H9 (cell line): ENCODE measurements at regions not wholly inside any gene's neighbourhood (a gene's known extent, or its start where the extent isn't known, plus 50 kb on each side); places are given as distances from the start of the nearest gene placed in this dataset.

Experiments used
- DNase-seq: peaks from one replicate; pipeline ENCODE4 v3.0.0-alpha.2; 2017
- H2AFZ ChIP-seq: one replicate; pipeline ENCODE4 v1.6.1; 2013; ENCODE audit warnings: mild to moderate bottlenecking, low read length, control low read depth, moderate library complexity
- H2AK5ac ChIP-seq: 2 replicates; pipeline ENCODE4 v1.6.1; 2013; ENCODE audit warnings: low read length, control low read depth, mixed read lengths; ENCODE audit not compliant: insufficient read length
- H2BK120ac ChIP-seq: one replicate; pipeline ENCODE4 v1.6.1; 2013; ENCODE audit warnings: low read depth, mild to moderate bottlenecking, low read length, control low read depth, inconsistent platforms; ENCODE audit not compliant: poor library complexity, severe bottlenecking
- H2BK12ac ChIP-seq: 2 replicates; pipeline ENCODE4 v1.6.1; 2013; ENCODE audit warnings: low read length, control low read depth, mixed read lengths, low read depth; ENCODE audit not compliant: insufficient read length
- H2BK15ac ChIP-seq: 2 replicates; pipeline ENCODE4 v1.6.1; 2013; ENCODE audit warnings: low read depth, low read length, control low read depth
- H2BK20ac ChIP-seq: one replicate; pipeline ENCODE4 v1.6.1; 2013; ENCODE audit warnings: low read depth, mild to moderate bottlenecking, low read length, control low read depth, inconsistent platforms; ENCODE audit not compliant: poor library complexity, severe bottlenecking
- H2BK5ac ChIP-seq: 2 replicates; pipeline ENCODE4 v1.6.1; 2013; ENCODE audit warnings: low read length, control low read depth, mixed read lengths; ENCODE audit not compliant: insufficient read length
- H3K14ac ChIP-seq: 2 replicates; pipeline ENCODE4 v1.6.1; 2013; ENCODE audit warnings: low read length, control low read depth; ENCODE audit not compliant: insufficient read depth
- H3K18ac ChIP-seq: 2 replicates; pipeline ENCODE4 v1.6.1; 2013; ENCODE audit warnings: low read depth, mild to moderate bottlenecking, mixed read lengths, low read length, control low read depth; ENCODE audit not compliant: insufficient read length
- H3K23ac ChIP-seq: 2 replicates; pipeline ENCODE4 v1.6.1; 2013; ENCODE audit warnings: low read length, control low read depth, mixed read lengths, low read depth; ENCODE audit not compliant: insufficient read length
- H3K23me2 ChIP-seq: 2 replicates; pipeline ENCODE4 v1.6.1; 2013; ENCODE audit warnings: low read depth, mild to moderate bottlenecking, mixed read lengths, low read length, control low read depth; ENCODE audit not compliant: insufficient read length, poor library complexity, severe bottlenecking
- H3K27ac ChIP-seq: 2 replicates; pipeline ENCODE4 v1.5.1; 2013; ENCODE audit warnings: low read length, control low read depth, mixed read lengths, low read depth; ENCODE audit not compliant: insufficient read length
- H3K27me3 ChIP-seq: 2 replicates; pipeline ENCODE4 v1.6.1; 2013; ENCODE audit warnings: low read length, control low read depth, inconsistent platforms; ENCODE audit not compliant: insufficient read depth
- H3K4ac ChIP-seq: 2 replicates; pipeline ENCODE4 v1.6.1; 2013; ENCODE audit warnings: low read depth, mild to moderate bottlenecking, control low read depth, inconsistent platforms, low read length, moderate library complexity
- H3K4me1 ChIP-seq: 2 replicates; pipeline ENCODE4 v1.6.1; 2013; ENCODE audit warnings: low read length, control low read depth, inconsistent platforms; ENCODE audit not compliant: insufficient read depth
- H3K4me2 ChIP-seq: 2 replicates; pipeline ENCODE4 v1.6.1; 2013; ENCODE audit warnings: low read length, control low read depth, mixed read lengths; ENCODE audit not compliant: insufficient read length, insufficient read depth
- H3K56ac ChIP-seq: 2 replicates; pipeline ENCODE4 v1.6.1; 2013; ENCODE audit warnings: low read depth, mild to moderate bottlenecking, mixed read lengths, low read length, control low read depth; ENCODE audit not compliant: insufficient read length
- H3K79me1 ChIP-seq: 2 replicates; pipeline ENCODE4 v1.6.1; 2013; ENCODE audit warnings: low read depth, mild to moderate bottlenecking, moderate library complexity, low read length, control low read depth, inconsistent platforms; ENCODE audit not compliant: insufficient read depth, poor library complexity, severe bottlenecking
- H3K79me2 ChIP-seq: 2 replicates; pipeline ENCODE4 v1.6.1; 2013; ENCODE audit warnings: low read length, control low read depth, inconsistent platforms; ENCODE audit not compliant: insufficient read depth
- H3K9ac ChIP-seq: 2 replicates; pipeline ENCODE4 v1.6.1; 2013; ENCODE audit warnings: low read length, control low read depth, mixed read lengths; ENCODE audit not compliant: insufficient read length; ENCODE audit errors: extremely low read depth
- H3K9me3 ChIP-seq: one replicate; pipeline ENCODE4 v1.6.1; 2013; ENCODE audit warnings: low read depth, low read length, inconsistent platforms; ENCODE audit not compliant: control insufficient read depth
- H3T11ph ChIP-seq: one replicate; pipeline ENCODE4 v1.6.1; 2013; ENCODE audit warnings: mild to moderate bottlenecking, low read length, control low read depth, inconsistent platforms
- H4K20me1 ChIP-seq: one replicate; pipeline ENCODE4 v1.6.1; 2013; ENCODE audit not compliant: control insufficient read depth, insufficient read length, insufficient read depth
- H4K5ac ChIP-seq: 2 replicates; pipeline ENCODE4 v1.6.1; 2013; ENCODE audit warnings: low read depth, mild to moderate bottlenecking, mixed read lengths, low read length, control low read depth; ENCODE audit not compliant: insufficient read length
- H4K8ac ChIP-seq: replicated peaks from 2 replicates; pipeline ENCODE4 v1.6.1; 2013; ENCODE audit warnings: low read length, control low read depth, mixed read lengths, low read depth; ENCODE audit not compliant: insufficient read length
- H4K91ac ChIP-seq: 2 replicates; pipeline ENCODE4 v1.6.1; 2013; ENCODE audit warnings: low read depth, mild to moderate bottlenecking, moderate library complexity, mixed read lengths, low read length, control low read depth; ENCODE audit not compliant: insufficient read length
- H3K27ac Mint-ChIP-seq, 3 experiments: 2 replicates in 2 of 3; 3 replicates in 1 of 3; pipeline ENCODE4 v1.8.0; 2020 to 2021; ENCODE audit warnings: mixed read lengths in 3 of 3, mild to moderate bottlenecking in 1 of 3, moderate library complexity in 1 of 3
- H3K27me3 Mint-ChIP-seq: 2 replicates; pipeline ENCODE4 v1.8.0; 2021; ENCODE audit warnings: low read depth, mild to moderate bottlenecking, moderate library complexity, mixed read lengths
- H3K36me3 Mint-ChIP-seq, 3 experiments: 2 replicates in 2 of 3; 3 replicates in 1 of 3; pipeline ENCODE4 v1.8.0; 2020 to 2021; ENCODE audit warnings: low read depth in 3 of 3, mixed read lengths in 3 of 3; ENCODE audit not compliant: insufficient read depth in 1 of 3
- H3K4me1 Mint-ChIP-seq, 2 experiments: 2 replicates each; pipeline ENCODE4 v1.8.0; 2020; ENCODE audit warnings: mixed read lengths in 2 of 2
- H3K4me3 Mint-ChIP-seq, 2 experiments: 2 replicates in 1 of 2; 3 replicates in 1 of 2; pipeline ENCODE4 v1.8.0; 2020 to 2021; ENCODE audit warnings: mild to moderate bottlenecking in 2 of 2, mixed read lengths in 2 of 2, moderate library complexity in 1 of 2
- H3K9me3 Mint-ChIP-seq, 2 experiments: 2 replicates in 1 of 2; 3 replicates in 1 of 2; pipeline ENCODE4 v1.8.0; 2020; ENCODE audit warnings: mild to moderate bottlenecking in 2 of 2, mixed read lengths in 2 of 2, moderate library complexity in 1 of 2
- CTCF ChIP-seq: fragments of 200-600 bp; sonication (generic); conservative IDR thresholded peaks from 3 replicates; pipeline ENCODE4 v1.8.0; 2021; ENCODE audit warnings: antibody characterized with exemption, mild to moderate bottlenecking
- WGBS: extraction: QIAGEN DNeasy Blood & Tissue Kit; methylation state at CpG from one replicate; pipeline ENCODE4 v1.1.7; 2013; ENCODE audit warnings: missing lambda C conversion rate, low lambda C conversion rate, mixed read lengths; ENCODE audit not compliant: insufficient read length; ENCODE audit errors: extremely low coverage; 5-methylcytosine and 5-hydroxymethylcytosine counted together

GRCh38 chr22:49253656-49254055, 574.0 kb downstream of the BRD1 start:
- H3K79me1 ChIP-seq: no peaks in the 10 kb centered on the region
- H2BK5ac ChIP-seq: no peak overlapping the region
- no peak overlapping the region for H3K56ac ChIP-seq
- no peak overlapping the region for H3K9ac ChIP-seq
- no peak overlapping the region for H3K4ac ChIP-seq
- Mint-ChIP-seq H3K27me3 (peaks cover 24% of the 10 kb centered on the region), H3K4me3 (no peak overlapping the region), H3K27ac (no peak overlapping the region), H3K9me3 (peaks cover 7% of the 10 kb centered on the region in 2 experiments; a peak in 4 of 5 replicates), H3K4me1 (no peaks in the 10 kb centered on the region), H3K36me3 (peaks cover 0 to 4% (median 0%) of the 10 kb centered on the region in 3 experiments; a peak in 2 of 7 replicates)
- no peaks in the 10 kb centered on the region for H3K27me3 ChIP-seq
- no peak overlapping the region for H2BK15ac ChIP-seq
- H2AK5ac ChIP-seq: no peak overlapping the region
- no peak overlapping the region for H3K23ac ChIP-seq
- no peak overlapping the region for H4K8ac ChIP-seq
- H3T11ph ChIP-seq: no peak overlapping the region
- no peak overlapping the region for H3K18ac ChIP-seq
- H3K4me1 ChIP-seq: no peaks in the 10 kb centered on the region
- no CpG with 5 or more reads among the region's 6 CpGs for WGBS
- no peaks in the 10 kb centered on the region for H3K9me3 ChIP-seq
- no peak overlapping the region for H4K5ac ChIP-seq
- H3K27ac ChIP-seq: no peak overlapping the region
- H3K14ac ChIP-seq: no peak overlapping the region
- DNase-seq: no peak
- no peaks in the 10 kb centered on the region for H3K23me2 ChIP-seq
- H4K91ac ChIP-seq: no peak overlapping the region
- no peak overlapping the region for H3K4me2 ChIP-seq
- no peaks in the 10 kb centered on the region for H4K20me1 ChIP-seq
- no peak overlapping the region for H2BK12ac ChIP-seq
- H2AFZ ChIP-seq: no peak overlapping the region
- no peak for TF ChIP-seq CTCF
- H2BK20ac ChIP-seq: no peak overlapping the region
- no peak overlapping the region for H2BK120ac ChIP-seq
- 0 out of 2 replicates have a peak, but pooled peaks cover 1% of the 10 kb centered on the region for H3K79me2 ChIP-seq
